HFFc6 (cell line): ENCODE measurements at regions not wholly inside any gene's neighbourhood (a gene's known extent, or its start where the extent isn't known, plus 50 kb on each side); places are given as distances from the start of the nearest gene placed in this dataset.

ENCODE experiments used
- DNase-seq: peaks from one replicate; pipeline ENCODE4 v3.0.0-alpha.2; 2018
- H3K27ac Mint-ChIP-seq: 2 replicates; pipeline ENCODE4 v1.8.0; 2020; ENCODE audit warnings: mild to moderate bottlenecking, mixed read lengths
- H3K27me3 Mint-ChIP-seq: 2 replicates; pipeline ENCODE4 v1.8.0; 2021; ENCODE audit warnings: mild to moderate bottlenecking, moderate library complexity, mixed read lengths; ENCODE audit not compliant: insufficient read depth
- H3K36me3 Mint-ChIP-seq: 2 replicates; pipeline ENCODE4 v1.8.0; 2021; ENCODE audit warnings: low read depth, mixed read lengths
- H3K4me1 Mint-ChIP-seq: 2 replicates; pipeline ENCODE4 v1.8.0; 2020; ENCODE audit warnings: low read depth, mixed read lengths
- H3K4me3 Mint-ChIP-seq: 2 replicates; pipeline ENCODE4 v1.8.0; 2020; ENCODE audit warnings: mild to moderate bottlenecking, moderate library complexity, mixed read lengths
- H3K9me3 Mint-ChIP-seq: 2 replicates; pipeline ENCODE4 v1.8.0; 2020; ENCODE audit warnings: mild to moderate bottlenecking, mixed read lengths
- CTCF ChIP-seq: fragments of 200-600 bp; sonication (generic); IDR thresholded peaks from 2 replicates; pipeline ENCODE4 v1.5.0; 2021; ENCODE audit warnings: antibody characterized with exemption, mild to moderate bottlenecking

GRCh38 chr9:108331596-108331995 is 524.2 kb downstream of the ACTL7B start:
- no peak for TF ChIP-seq CTCF

GRCh38 chr9:108325406-108325805 is 530.4 kb downstream of the ACTL7B start:
- Mint-ChIP-seq H3K4me3 (no peak overlapping the region), H3K9me3 (peaks cover 25% of the 10 kb centered on the region), H3K27me3 (peaks cover 5% of the 10 kb centered on the region), H3K36me3 (no peaks in the 10 kb centered on the region), H3K4me1 (no peaks in the 10 kb centered on the region), H3K27ac (no peak overlapping the region)
- no peak for DNase-seq
- no peak for TF ChIP-seq CTCF

More at GRCh38 chr9:108331596-108331995, 524.2 kb downstream of the ACTL7B start:
- H3K9me3 Mint-ChIP-seq, result peaks cover 17% of the 10 kb centered on the region
- no peaks in the 10 kb centered on the region for H3K36me3 Mint-ChIP-seq
- no peak overlapping the region for H3K4me3 Mint-ChIP-seq
- H3K4me1 Mint-ChIP-seq, result no peaks in the 10 kb centered on the region
- DNase-seq, result no peak
- no peak overlapping the region for H3K27ac Mint-ChIP-seq
- H3K27me3 Mint-ChIP-seq, result peaks cover 2% of the 10 kb centered on the region

- no peak for DNase-seq
- H3K9me3 Mint-ChIP-seq, result peaks cover 25% of the 10 kb centered on the region
- H3K27me3 Mint-ChIP-seq, result peaks cover 5% of the 10 kb centered on the region
- H3K27ac Mint-ChIP-seq, result no peak overlapping the region
- H3K4me3 Mint-ChIP-seq, result no peak overlapping the region
- H3K4me1 Mint-ChIP-seq, result no peaks in the 10 kb centered on the region
- no peak for TF ChIP-seq CTCF
- H3K36me3 Mint-ChIP-seq, result no peaks in the 10 kb centered on the region
These were observed 532.2 kb downstream of the ACTL7B start for GRCh38 chr9:108323615-108324014.

GRCh38 chr9:108322326-108323098 is 533.3 kb downstream of the ACTL7B start:
- no peak overlapping the region for H3K27ac Mint-ChIP-seq
- H3K9me3 Mint-ChIP-seq, result peaks cover 16% of the 10 kb centered on the region
- no peaks in the 10 kb centered on the region for H3K36me3 Mint-ChIP-seq
- no peaks in the 10 kb centered on the region for H3K4me1 Mint-ChIP-seq
- no peak overlapping the region for H3K4me3 Mint-ChIP-seq
- peaks cover 5% of the 10 kb centered on the region for H3K27me3 Mint-ChIP-seq
- TF ChIP-seq CTCF, result no peak
- DNase-seq, result no peak

- DNase-seq, result no peak
- no peak for TF ChIP-seq CTCF
- no peaks in the 10 kb centered on the region for H3K36me3 Mint-ChIP-seq
- H3K9me3 Mint-ChIP-seq, result no peaks in the 10 kb centered on the region
- H3K4me1 Mint-ChIP-seq, result no peaks in the 10 kb centered on the region
- no peak overlapping the region for H3K27ac Mint-ChIP-seq
- H3K27me3 Mint-ChIP-seq, result peaks cover 8% of the 10 kb centered on the region
- no peak overlapping the region for H3K4me3 Mint-ChIP-seq
These were observed 539.2 kb downstream of the ACTL7B start for GRCh38 chr9:108316630-108317029.
